ENCODE measurements at regions not wholly inside any gene's neighbourhood (a gene's known extent, or its start where the extent isn't known, plus 50 kb on each side); places are given as distances from the start of the nearest gene placed in this dataset.

GRCh38 chr5:105554568-105555169 is 1992.1 kb upstream of the NUDT12 start:
- no peak for DNase-seq (ENCODE audit: low spot score)
- TF ChIP-seq CTCF (IDR thresholded peaks at IDR 0.05; ENCODE audit: extremely low read depth, missing control alignments): no peak

- TF ChIP-seq CTCF (IDR thresholded peaks at IDR 0.05; ENCODE audit: extremely low read depth, missing control alignments): no peak
- no peak for DNase-seq (ENCODE audit: low spot score)
Measured at GRCh38 chr5:105544300-105544699, 1981.7 kb upstream of the NUDT12 start.

- DNase-seq (ENCODE audit: low spot score): no peak
- no peak for TF ChIP-seq CTCF (IDR thresholded peaks at IDR 0.05; ENCODE audit: extremely low read depth, missing control alignments)
Measured at GRCh38 chr5:105536675-105537074, 1974.1 kb upstream of the NUDT12 start.

- TF ChIP-seq CTCF (IDR thresholded peaks at IDR 0.05; ENCODE audit: extremely low read depth, missing control alignments): no peak
- no peak for DNase-seq (ENCODE audit: low spot score)
Measured at GRCh38 chr5:105530716-105531261, 1968.2 kb upstream of the NUDT12 start.

GRCh38 chr5:105529851-105530250 is 1967.3 kb upstream of the NUDT12 start:
- no peak for DNase-seq (ENCODE audit: low spot score)
- TF ChIP-seq CTCF (IDR thresholded peaks at IDR 0.05; ENCODE audit: extremely low read depth, missing control alignments): no peak

GRCh38 chr5:105508519-105508918 is 1945.9 kb upstream of the NUDT12 start:
- no peak for TF ChIP-seq CTCF (IDR thresholded peaks at IDR 0.05; ENCODE audit: extremely low read depth, missing control alignments)
- no peak for DNase-seq (ENCODE audit: low spot score)

- TF ChIP-seq CTCF (IDR thresholded peaks at IDR 0.05; ENCODE audit: extremely low read depth, missing control alignments): peak; percentile 22
- peak; percentile 6 for DNase-seq (ENCODE audit: low spot score)
Measured at GRCh38 chr5:105506692-105507277, 1944.2 kb upstream of the NUDT12 start.
